ENCODE measurements at regions not wholly inside any gene's neighbourhood (a gene's known extent, or its start where the extent isn't known, plus 50 kb on each side); places are given as distances from the start of the nearest gene placed in this dataset.
"Not testable (repeated sequence)": the region's sequence is repeated elsewhere in the genome, so short reads cannot be mapped to it uniquely, and the experiment has no call there.

- not testable (repeated sequence) for DNase-seq (ENCODE audit: low read depth); H3K4me3 ChIP-seq (ENCODE audit: low read depth, low read length)
Measured at GRCh38 chr9:41463924-41464323, 274.8 kb upstream of the ZNG1F start.

- peak; percentile 30 for DNase-seq (ENCODE audit: low read depth)
- not testable (repeated sequence) for H3K4me3 ChIP-seq (ENCODE audit: low read depth, low read length)
Measured at GRCh38 chr9:41458394-41458793, 269.3 kb upstream of the ZNG1F start.

Data from choroid plexus epithelial cell (primary cell).